ENCODE measurements at regions not wholly inside any gene's neighbourhood (a gene's known extent, or its start where the extent isn't known, plus 50 kb on each side); places are given as distances from the start of the nearest gene placed in this dataset.

DNA sequence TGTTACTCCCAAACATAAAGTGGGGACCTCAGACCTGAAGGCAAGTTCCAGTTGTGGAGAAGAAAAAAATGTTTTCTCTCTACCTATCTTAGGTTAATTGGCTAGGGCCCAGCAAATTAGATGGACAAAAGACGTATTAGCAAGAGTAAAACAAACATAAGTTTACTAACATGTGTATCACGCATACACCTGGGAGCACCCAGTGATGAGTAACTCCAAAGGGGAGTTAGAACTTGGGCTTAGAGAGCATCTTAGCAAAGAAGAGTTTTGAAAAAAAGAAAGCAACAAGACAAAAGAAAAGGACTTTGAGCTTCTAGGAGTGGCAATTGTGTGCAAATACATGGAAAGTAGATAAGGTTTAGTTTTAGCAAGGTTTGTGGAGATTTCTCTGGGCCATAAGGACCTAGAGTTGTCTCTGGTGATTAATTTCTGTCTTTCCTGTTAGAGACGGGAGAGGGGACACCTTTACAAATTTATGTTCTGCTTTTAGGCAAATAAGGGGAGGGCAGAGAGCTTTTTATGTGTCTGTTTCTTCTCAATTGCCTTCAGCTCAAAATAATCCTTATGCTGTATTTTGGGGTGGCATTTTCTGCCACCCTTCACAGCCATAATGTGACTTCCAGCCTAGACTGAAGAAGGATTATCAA, 76.7 kb upstream of the PTGFRN start:
- H3K9ac ChIP-seq (ENCODE audit: low read depth in 1 of 2, low read length in 2 of 2) = peak overlapping the region in 1 of 2 donors; percentile 16
- H3K27me3 ChIP-seq (ENCODE audit: control insufficient read depth in 2 of 2, insufficient read depth in 2 of 2, low read length in 2 of 2) = no peaks in the 10 kb centered on the region
- peaks cover 13 to 17% of the 10 kb centered on the region in 2 donors for H3K4me1 ChIP-seq (ENCODE audit: control insufficient read depth in 2 of 2, insufficient read depth in 2 of 2, low read length in 2 of 2)
- H3K27ac ChIP-seq (ENCODE audit: low read depth in 2 of 2, low read length in 2 of 2) = peak overlapping the region; percentile 62 to 71
- H3K36me3 ChIP-seq (ENCODE audit: control insufficient read depth in 2 of 2, insufficient read depth in 2 of 2, low read length in 2 of 2) = no peaks in the 10 kb centered on the region
- peaks cover 0 to 3% of the 10 kb centered on the region in 2 donors for H3K9me3 ChIP-seq (ENCODE audit: control insufficient read depth in 2 of 2, low read length in 2 of 2)
- no peak overlapping the region for H3K4me3 ChIP-seq (ENCODE audit: low read length in 2 of 2)

DNA sequence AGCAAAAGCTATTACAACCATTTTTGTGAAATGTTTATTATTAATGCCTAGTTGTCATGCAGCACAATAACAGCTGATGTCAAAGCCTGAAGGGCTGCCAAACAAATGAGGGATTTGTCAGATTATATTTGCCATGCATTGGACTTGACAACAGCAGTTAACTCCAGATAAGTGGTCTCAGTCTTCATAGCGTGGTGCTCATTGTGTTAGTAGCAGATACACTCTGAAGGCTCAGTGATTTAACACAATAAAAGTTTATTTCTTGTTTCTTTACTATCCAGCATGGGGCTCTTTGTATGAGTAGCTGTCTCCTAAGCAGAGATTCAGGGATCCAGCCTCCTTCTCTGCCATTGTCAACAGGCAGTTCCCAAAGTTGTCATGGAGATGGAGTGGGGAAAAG, 76.0 kb upstream of the PTGFRN start:
- Histone ChIP-seq H3K9ac (ENCODE audit: low read depth in 1 of 2, low read length in 2 of 2) (peak overlapping the region in 1 of 2 donors; percentile 14), H3K36me3 (ENCODE audit: control insufficient read depth in 2 of 2, insufficient read depth in 2 of 2, low read length in 2 of 2) (no peaks in the 10 kb centered on the region), H3K4me1 (ENCODE audit: control insufficient read depth in 2 of 2, insufficient read depth in 2 of 2, low read length in 2 of 2) (peaks cover 13 to 17% of the 10 kb centered on the region in 2 donors), H3K27me3 (ENCODE audit: control insufficient read depth in 2 of 2, insufficient read depth in 2 of 2, low read length in 2 of 2) (no peaks in the 10 kb centered on the region), H3K9me3 (ENCODE audit: control insufficient read depth in 2 of 2, low read length in 2 of 2) (no peaks in the 10 kb centered on the region), H3K27ac (ENCODE audit: low read depth in 2 of 2, low read length in 2 of 2) (peak overlapping the region; percentile 62 to 71), H3K4me3 (ENCODE audit: low read length in 2 of 2) (no peak overlapping the region)

DNA sequence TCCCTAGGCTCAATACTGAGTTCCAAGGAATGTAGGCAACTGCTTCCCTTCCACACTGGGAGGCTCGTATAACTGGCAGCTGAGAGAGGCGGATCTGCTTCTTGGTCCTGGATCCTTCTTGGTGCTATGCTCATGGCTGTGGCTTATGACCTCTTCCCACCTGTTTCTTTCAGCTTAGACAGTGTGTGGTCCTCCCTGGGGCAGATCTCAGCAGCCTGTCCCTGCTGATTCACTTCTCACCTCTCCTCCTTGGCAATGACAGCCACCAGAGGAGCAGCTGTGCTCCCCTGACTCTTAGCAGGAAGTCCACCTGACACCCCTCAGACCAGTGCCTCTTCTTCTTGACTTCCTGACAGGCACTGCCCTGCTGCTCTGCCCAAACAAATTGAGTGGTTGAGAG, 75.1 kb upstream of the PTGFRN start:
- H3K4me3 ChIP-seq (ENCODE audit: low read length in 2 of 2) = no peak overlapping the region
- no peaks in the 10 kb centered on the region for H3K36me3 ChIP-seq (ENCODE audit: control insufficient read depth in 2 of 2, insufficient read depth in 2 of 2, low read length in 2 of 2)
- H3K9me3 ChIP-seq (ENCODE audit: control insufficient read depth in 2 of 2, low read length in 2 of 2) = no peaks in the 10 kb centered on the region
- no peak overlapping the region for H3K27ac ChIP-seq (ENCODE audit: low read depth in 2 of 2, low read length in 2 of 2)
- H3K27me3 ChIP-seq (ENCODE audit: control insufficient read depth in 2 of 2, insufficient read depth in 2 of 2, low read length in 2 of 2) = no peaks in the 10 kb centered on the region
- H3K9ac ChIP-seq (ENCODE audit: low read depth in 1 of 2, low read length in 2 of 2) = no peak overlapping the region
- peaks cover 13 to 17% of the 10 kb centered on the region in 2 donors for H3K4me1 ChIP-seq (ENCODE audit: control insufficient read depth in 2 of 2, insufficient read depth in 2 of 2, low read length in 2 of 2)

DNA sequence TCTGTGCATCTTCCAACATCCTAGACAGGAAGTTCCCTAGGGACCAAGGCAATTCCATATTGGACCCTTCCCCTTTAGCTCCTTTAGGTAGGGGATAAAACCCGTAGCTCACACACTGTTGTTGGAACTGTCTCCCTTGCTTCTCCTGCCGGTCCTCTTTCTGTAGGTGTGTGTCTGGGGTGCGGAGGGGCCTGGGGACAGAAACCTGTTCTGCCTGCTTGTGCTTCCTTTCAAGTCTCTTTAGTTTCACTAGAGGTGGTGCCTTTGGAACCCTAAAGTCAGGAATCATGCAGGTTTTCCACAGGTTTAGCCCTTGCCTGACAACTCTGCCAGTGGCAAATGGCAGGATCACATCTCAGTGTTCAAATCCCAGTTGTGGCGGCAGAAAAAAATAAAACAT, 74.6 kb upstream of the PTGFRN start:
- Histone ChIP-seq H3K4me1 (ENCODE audit: control insufficient read depth in 2 of 2, insufficient read depth in 2 of 2, low read length in 2 of 2) (peaks cover 13 to 17% of the 10 kb centered on the region in 2 donors), H3K36me3 (ENCODE audit: control insufficient read depth in 2 of 2, insufficient read depth in 2 of 2, low read length in 2 of 2) (no peaks in the 10 kb centered on the region), H3K27ac (ENCODE audit: low read depth in 2 of 2, low read length in 2 of 2) (no peak overlapping the region), H3K27me3 (ENCODE audit: control insufficient read depth in 2 of 2, insufficient read depth in 2 of 2, low read length in 2 of 2) (no peaks in the 10 kb centered on the region), H3K9ac (ENCODE audit: low read depth in 1 of 2, low read length in 2 of 2) (no peak overlapping the region), H3K4me3 (ENCODE audit: low read length in 2 of 2) (no peak overlapping the region), H3K9me3 (ENCODE audit: control insufficient read depth in 2 of 2, low read length in 2 of 2) (no peaks in the 10 kb centered on the region)

DNA sequence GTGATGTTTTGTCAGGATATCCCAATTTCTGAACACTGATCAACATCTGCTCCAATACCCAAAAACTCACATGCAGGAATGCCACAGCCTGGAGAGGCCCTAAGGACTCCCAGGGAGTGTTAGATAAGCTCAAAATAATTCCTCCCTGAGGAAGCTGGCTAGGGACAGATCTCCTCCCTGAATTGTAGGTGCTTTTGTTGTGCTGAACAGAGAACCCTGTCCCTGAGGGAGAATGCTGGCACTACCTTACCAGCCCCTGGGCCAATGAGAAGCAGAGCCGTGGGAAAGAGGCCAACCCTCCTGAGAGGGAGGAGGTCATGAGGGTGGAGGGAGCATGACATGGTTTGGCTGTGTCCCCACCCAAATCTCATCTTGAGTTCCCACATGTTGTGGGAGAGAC, 73.6 kb upstream of the PTGFRN start:
- Histone ChIP-seq H3K4me1 (ENCODE audit: control insufficient read depth in 2 of 2, insufficient read depth in 2 of 2, low read length in 2 of 2) (peaks cover 13 to 17% of the 10 kb centered on the region in 2 donors), H3K4me3 (ENCODE audit: low read length in 2 of 2) (no peak overlapping the region), H3K27ac (ENCODE audit: low read depth in 2 of 2, low read length in 2 of 2) (no peak overlapping the region), H3K9me3 (ENCODE audit: control insufficient read depth in 2 of 2, low read length in 2 of 2) (no peaks in the 10 kb centered on the region), H3K36me3 (ENCODE audit: control insufficient read depth in 2 of 2, insufficient read depth in 2 of 2, low read length in 2 of 2) (no peaks in the 10 kb centered on the region), H3K27me3 (ENCODE audit: control insufficient read depth in 2 of 2, insufficient read depth in 2 of 2, low read length in 2 of 2) (no peaks in the 10 kb centered on the region), H3K9ac (ENCODE audit: low read depth in 1 of 2, low read length in 2 of 2) (no peak overlapping the region)

DNA sequence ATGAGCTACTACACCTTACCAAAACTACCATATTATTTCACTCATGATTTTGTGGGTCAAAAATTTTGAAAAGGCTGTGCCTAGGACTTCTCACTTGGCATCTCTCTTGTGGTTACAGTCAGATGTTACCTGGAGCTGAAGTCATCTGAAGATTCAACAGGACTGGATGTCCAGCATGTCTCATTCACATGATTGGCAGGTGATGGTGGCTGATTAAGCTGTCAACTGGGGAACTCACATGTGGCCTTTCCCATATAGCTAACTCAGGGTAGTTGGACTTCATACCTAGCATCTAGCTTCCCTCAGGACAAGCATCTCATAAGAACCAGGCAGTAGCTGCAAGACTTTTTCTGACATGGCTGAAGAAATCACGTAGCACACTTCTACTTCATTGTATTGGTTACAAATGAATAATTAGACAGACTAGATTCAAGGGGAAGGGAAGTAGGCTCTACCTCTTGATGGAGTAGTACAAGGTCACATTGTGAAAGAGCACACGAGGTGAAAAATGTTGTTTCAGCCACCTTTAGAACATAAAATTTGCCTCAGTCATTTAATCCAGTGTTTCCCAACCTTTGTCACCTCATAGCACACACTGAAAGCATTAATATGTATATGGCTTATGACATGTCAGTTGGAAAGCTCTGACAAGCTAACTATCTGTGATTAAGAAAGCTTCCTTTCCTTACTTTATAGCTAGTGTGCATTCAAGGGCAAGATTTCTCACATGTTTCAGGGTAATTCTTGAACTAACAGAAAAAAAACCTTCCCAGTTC, 68.0 kb upstream of the PTGFRN start:
- no peaks in the 10 kb centered on the region for H3K9me3 ChIP-seq (ENCODE audit: control insufficient read depth in 2 of 2, low read length in 2 of 2)
- no peaks in the 10 kb centered on the region for H3K36me3 ChIP-seq (ENCODE audit: control insufficient read depth in 2 of 2, insufficient read depth in 2 of 2, low read length in 2 of 2)
- H3K4me3 ChIP-seq (ENCODE audit: low read length in 2 of 2) = no peak overlapping the region
- H3K27me3 ChIP-seq (ENCODE audit: control insufficient read depth in 2 of 2, insufficient read depth in 2 of 2, low read length in 2 of 2) = no peaks in the 10 kb centered on the region
- no peak overlapping the region for H3K9ac ChIP-seq (ENCODE audit: low read depth in 1 of 2, low read length in 2 of 2)
- H3K4me1 ChIP-seq (ENCODE audit: control insufficient read depth in 2 of 2, insufficient read depth in 2 of 2, low read length in 2 of 2) = no peaks in the 10 kb centered on the region
- H3K27ac ChIP-seq (ENCODE audit: low read depth in 2 of 2, low read length in 2 of 2) = no peak overlapping the region

DNA sequence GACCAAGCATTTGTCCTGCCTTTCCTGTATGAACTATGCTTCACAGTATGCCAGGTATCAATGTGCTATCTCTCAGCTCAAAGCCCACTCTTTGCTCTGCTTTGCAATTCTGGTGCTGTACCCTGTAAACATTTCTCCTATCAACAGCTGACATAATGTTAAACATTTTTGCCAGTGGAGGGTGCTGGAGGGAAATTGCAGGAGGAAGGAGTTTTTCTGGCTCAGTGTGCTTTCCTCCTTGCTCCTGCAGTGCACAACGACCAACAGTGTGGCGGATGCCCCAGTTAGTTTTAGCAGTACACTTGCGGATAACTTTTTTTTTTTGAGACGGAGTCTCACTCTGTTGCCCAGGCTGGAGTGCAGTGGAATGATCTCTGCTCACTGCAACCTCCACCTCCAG, 67.1 kb upstream of the PTGFRN start:
- Histone ChIP-seq H3K9me3 (ENCODE audit: control insufficient read depth in 2 of 2, low read length in 2 of 2) (no peaks in the 10 kb centered on the region), H3K9ac (ENCODE audit: low read depth in 1 of 2, low read length in 2 of 2) (no peak overlapping the region), H3K4me1 (ENCODE audit: control insufficient read depth in 2 of 2, insufficient read depth in 2 of 2, low read length in 2 of 2) (no peaks in the 10 kb centered on the region), H3K27ac (ENCODE audit: low read depth in 2 of 2, low read length in 2 of 2) (no peak overlapping the region), H3K4me3 (ENCODE audit: low read length in 2 of 2) (no peak overlapping the region), H3K27me3 (ENCODE audit: control insufficient read depth in 2 of 2, insufficient read depth in 2 of 2, low read length in 2 of 2) (no peaks in the 10 kb centered on the region), H3K36me3 (ENCODE audit: control insufficient read depth in 2 of 2, insufficient read depth in 2 of 2, low read length in 2 of 2) (no peaks in the 10 kb centered on the region)

DNA sequence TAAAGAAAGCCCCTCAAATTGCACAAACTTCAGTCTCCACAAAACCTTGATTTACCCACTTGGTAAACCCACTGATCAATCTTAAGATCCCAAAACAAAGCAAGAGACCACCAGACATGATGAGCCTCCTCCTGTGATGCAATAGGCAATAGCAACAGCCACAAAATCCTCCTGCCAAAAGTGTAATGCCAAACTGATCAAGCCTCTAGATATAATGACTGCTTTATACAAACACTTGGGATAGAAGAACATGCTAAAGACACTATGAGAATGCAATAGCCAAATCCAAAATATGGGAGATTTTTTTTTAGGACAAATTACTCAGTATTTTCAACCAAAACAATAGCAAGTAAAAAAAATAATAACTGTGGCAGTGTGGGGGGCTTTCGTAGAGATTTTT, 64.9 kb upstream of the PTGFRN start:
- H3K4me3 ChIP-seq (ENCODE audit: low read length in 2 of 2) = no peak overlapping the region
- no peaks in the 10 kb centered on the region for H3K9me3 ChIP-seq (ENCODE audit: control insufficient read depth in 2 of 2, low read length in 2 of 2)
- no peaks in the 10 kb centered on the region for H3K27me3 ChIP-seq (ENCODE audit: control insufficient read depth in 2 of 2, insufficient read depth in 2 of 2, low read length in 2 of 2)
- no peak overlapping the region for H3K27ac ChIP-seq (ENCODE audit: low read depth in 2 of 2, low read length in 2 of 2)
- no peaks in the 10 kb centered on the region for H3K36me3 ChIP-seq (ENCODE audit: control insufficient read depth in 2 of 2, insufficient read depth in 2 of 2, low read length in 2 of 2)
- H3K4me1 ChIP-seq (ENCODE audit: control insufficient read depth in 2 of 2, insufficient read depth in 2 of 2, low read length in 2 of 2) = no peaks in the 10 kb centered on the region
- H3K9ac ChIP-seq (ENCODE audit: low read depth in 1 of 2, low read length in 2 of 2) = no peak overlapping the region

DNA sequence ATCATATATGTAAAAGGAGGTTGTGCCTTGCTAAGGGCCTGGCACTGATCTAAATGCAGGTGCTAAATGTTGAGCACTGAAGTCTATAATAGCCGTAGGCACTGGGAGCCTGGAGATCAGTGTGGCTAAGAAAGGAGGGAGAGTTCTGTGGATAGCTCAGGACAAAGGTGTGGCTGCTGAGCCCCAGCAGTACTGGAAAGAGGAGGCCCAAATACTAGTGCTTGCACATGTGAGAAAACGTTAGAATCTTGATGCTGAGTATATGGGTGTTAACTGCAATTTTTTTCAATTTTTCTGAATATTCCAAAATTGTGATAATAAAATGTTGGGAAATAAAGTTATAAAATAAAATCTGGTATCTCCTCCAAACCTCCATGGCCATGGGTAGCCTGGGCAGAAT, 62.5 kb upstream of the PTGFRN start:
- no peaks in the 10 kb centered on the region for H3K27me3 ChIP-seq (ENCODE audit: control insufficient read depth in 2 of 2, insufficient read depth in 2 of 2, low read length in 2 of 2)
- peak overlapping the region; percentile 55 to 62 for H3K27ac ChIP-seq (ENCODE audit: low read depth in 2 of 2, low read length in 2 of 2)
- no peaks in the 10 kb centered on the region for H3K9me3 ChIP-seq (ENCODE audit: control insufficient read depth in 2 of 2, low read length in 2 of 2)
- no peak overlapping the region for H3K4me3 ChIP-seq (ENCODE audit: low read length in 2 of 2)
- no peaks in the 10 kb centered on the region for H3K36me3 ChIP-seq (ENCODE audit: control insufficient read depth in 2 of 2, insufficient read depth in 2 of 2, low read length in 2 of 2)
- no peak overlapping the region for H3K9ac ChIP-seq (ENCODE audit: low read depth in 1 of 2, low read length in 2 of 2)
- no peaks in the 10 kb centered on the region for H3K4me1 ChIP-seq (ENCODE audit: control insufficient read depth in 2 of 2, insufficient read depth in 2 of 2, low read length in 2 of 2)

DNA sequence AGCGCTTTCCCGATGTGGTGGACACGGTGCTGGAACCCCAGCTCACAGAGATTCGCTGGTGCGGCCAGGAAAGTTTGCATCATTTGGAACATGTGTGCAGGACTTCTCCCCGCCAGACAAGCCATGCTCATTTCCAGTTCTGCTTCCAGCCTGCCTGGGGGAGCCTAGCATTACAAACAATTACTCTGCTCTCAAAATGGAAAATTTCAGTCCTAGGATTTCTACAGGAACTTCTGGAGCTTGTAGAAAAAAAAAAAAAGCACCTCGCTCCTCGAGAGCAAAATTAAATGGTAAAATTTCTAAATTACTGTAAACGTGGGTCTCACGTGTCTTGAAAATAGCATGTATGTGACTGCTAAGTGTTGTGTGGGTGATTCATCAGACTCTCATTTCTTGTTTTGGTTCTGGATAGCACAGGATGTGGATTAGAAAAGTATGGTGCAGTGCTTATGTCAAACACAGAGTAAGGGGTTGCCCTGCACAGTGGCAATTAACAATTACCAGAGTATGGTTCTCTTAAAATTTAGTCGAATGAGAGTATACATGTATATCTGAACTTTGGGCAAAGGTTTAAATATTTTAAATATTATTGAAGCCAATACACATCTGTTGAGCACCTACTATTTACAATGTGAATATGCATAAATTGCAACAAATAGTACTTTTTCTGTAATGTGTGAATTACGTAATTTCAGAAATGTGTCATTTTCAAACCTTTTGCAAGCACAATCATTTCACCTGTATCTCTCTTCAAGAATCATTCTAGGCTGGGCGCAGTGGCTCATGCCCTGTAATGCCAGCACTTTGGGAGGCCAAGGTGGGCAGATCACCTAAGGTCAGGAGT, 61.8 kb upstream of the PTGFRN start:
- Histone ChIP-seq H3K4me3 (ENCODE audit: low read length in 2 of 2) (no peak overlapping the region), H3K9me3 (ENCODE audit: control insufficient read depth in 2 of 2, low read length in 2 of 2) (no peaks in the 10 kb centered on the region), H3K27me3 (ENCODE audit: control insufficient read depth in 2 of 2, insufficient read depth in 2 of 2, low read length in 2 of 2) (no peaks in the 10 kb centered on the region), H3K27ac (ENCODE audit: low read depth in 2 of 2, low read length in 2 of 2) (peak overlapping the region; percentile 55 to 62), H3K4me1 (ENCODE audit: control insufficient read depth in 2 of 2, insufficient read depth in 2 of 2, low read length in 2 of 2) (no peaks in the 10 kb centered on the region), H3K9ac (ENCODE audit: low read depth in 1 of 2, low read length in 2 of 2) (no peak overlapping the region), H3K36me3 (ENCODE audit: control insufficient read depth in 2 of 2, insufficient read depth in 2 of 2, low read length in 2 of 2) (no peaks in the 10 kb centered on the region)
